T-helper 2 cell (primary cell): ENCODE measurements at regions not wholly inside any gene's neighbourhood (a gene's known extent, or its start where the extent isn't known, plus 50 kb on each side); places are given as distances from the start of the nearest gene placed in this dataset.
A peak's percentile ranks its signal among the peaks of the same experiment; 100 is the strongest.
"Not testable (repeated sequence)": the region's sequence is repeated elsewhere in the genome, so short reads cannot be mapped to it uniquely, and the experiment has no call there.

ENCODE experiments used
- DNase-seq, 5 experiments: peaks; one replicate each; pipeline versions ENCODE4 v3.0.0 to v3.0.0-alpha.2; 2012 to 2022

GRCh38 chr20:11473983-11474382, 443.7 kb upstream of the BTBD3 start:
- DNase-seq = no peak

GRCh38 chr20:11483697-11484096, 434.0 kb upstream of the BTBD3 start:
- DNase-seq = no peak

GRCh38 chr20:11484479-11484878, 433.2 kb upstream of the BTBD3 start:
- DNase-seq = no peak

GRCh38 chr20:11492386-11492785, 425.3 kb upstream of the BTBD3 start:
- DNase-seq = no peak

GRCh38 chr20:11492846-11493245, 424.8 kb upstream of the BTBD3 start:
- no peak for DNase-seq

GRCh38 chr20:11496380-11496779, 421.3 kb upstream of the BTBD3 start:
- DNase-seq = no peak

GRCh38 chr20:11497545-11497944, 420.1 kb upstream of the BTBD3 start:
- DNase-seq = no peak

GRCh38 chr20:11499101-11499634, 418.5 kb upstream of the BTBD3 start:
- no peak for DNase-seq

GRCh38 chr20:11502061-11502460, 415.6 kb upstream of the BTBD3 start:
- DNase-seq = no peak

GRCh38 chr20:11502671-11503070, 415.0 kb upstream of the BTBD3 start:
- no peak for DNase-seq

- DNase-seq = no peak
Measured at GRCh38 chr20:11509776-11510175, 407.9 kb upstream of the BTBD3 start.

GRCh38 chr20:11511821-11512220, 405.9 kb upstream of the BTBD3 start:
- no peak for DNase-seq

- DNase-seq = not testable (repeated sequence)
Measured at GRCh38 chr20:11513241-11513745, 404.4 kb upstream of the BTBD3 start.

- DNase-seq = no peak
Measured at GRCh38 chr20:11516448-11516847, 401.2 kb upstream of the BTBD3 start.

- DNase-seq = no peak
Measured at GRCh38 chr20:11520596-11520995, 397.1 kb upstream of the BTBD3 start.

GRCh38 chr20:11521476-11522365, 396.0 kb upstream of the BTBD3 start:
- DNase-seq = no peak

GRCh38 chr20:11522366-11522741, 395.3 kb upstream of the BTBD3 start:
- DNase-seq = no peak

- no peak for DNase-seq
Measured at GRCh38 chr20:11529047-11529446, 388.6 kb upstream of the BTBD3 start.

- no peak for DNase-seq
Measured at GRCh38 chr20:11537032-11537431, 380.7 kb upstream of the BTBD3 start.

GRCh38 chr20:11539450-11539849, 378.2 kb upstream of the BTBD3 start:
- DNase-seq = no peak

- no peak for DNase-seq
Measured at GRCh38 chr20:11540558-11540957, 377.1 kb upstream of the BTBD3 start.

- no peak for DNase-seq
Measured at GRCh38 chr20:11542645-11543044, 375.0 kb upstream of the BTBD3 start.

GRCh38 chr20:11544029-11544678, 373.5 kb upstream of the BTBD3 start:
- DNase-seq = peak in 1 of 5 experiments; percentile 31

GRCh38 chr20:11546939-11547338, 370.8 kb upstream of the BTBD3 start:
- no peak for DNase-seq
